T-cell (primary cell): ENCODE measurements at regions not wholly inside any gene's neighbourhood (a gene's known extent, or its start where the extent isn't known, plus 50 kb on each side); places are given as distances from the start of the nearest gene placed in this dataset.

Source experiments
- ATAC-seq, 4 experiments: fragments of 200-7000 bp in 3 of 4; fragments of 150-1000 bp in 1 of 4; cut with Tn5 transposase; replicated peaks in 1 of 4; 1 replicate in 3 of 4; 2 replicates in 1 of 4; pipeline ENCODE4 v1.10.0; 2021; ENCODE audit warnings: moderate library complexity in 3 of 4, mild to moderate bottlenecking in 2 of 4, moderate number of reproducible peaks in 1 of 4
- CTCF ChIA-PET, 2 donors: fragments of 300-600 bp; sonication (Branson Sonifier 250); formaldehyde crosslinking; loops; one replicate each; lab custom pipeline; 2022; ENCODE audit warnings: antibody characterized with exemption in 2 of 2; lab: Charles Lee
- POLR2A ChIA-PET, 2 donors: fragments of 300-600 bp; sonication (Branson Sonifier 250); formaldehyde crosslinking; loops; one replicate each; lab custom pipeline; 2022; ENCODE audit warnings: antibody characterized with exemption in 2 of 2; lab: Charles Lee
- DNase-seq, 35 experiments: peaks; one replicate each; pipeline versions ENCODE4 v3.0.0 to v3.0.0-alpha.2; 2013 to 2023
- H3K27ac ChIP-seq: one replicate; pipeline ENCODE4 v1.5.1; 2013; ENCODE audit warnings: low read length
- H3K27me3 ChIP-seq, 2 experiments: replicated peaks in 1 of 2; 1 replicate in 1 of 2; 2 replicates in 1 of 2; pipeline versions ENCODE4 v1.6.1 to v1.7.0; 2013; ENCODE audit warnings: low read length in 1 of 2, mixed read lengths in 1 of 2; ENCODE audit not compliant: control insufficient read depth in 2 of 2, insufficient read depth in 2 of 2; ENCODE audit errors: extremely low read depth in 1 of 2
- H3K36me3 ChIP-seq, 2 donors: 1 replicate in 1 of 2; 2 replicates in 1 of 2; pipeline versions ENCODE4 v1.6.1 to v1.7.0; 2013; ENCODE audit warnings: low read length in 1 of 2; ENCODE audit not compliant: control insufficient read depth in 2 of 2, insufficient read depth in 1 of 2; ENCODE audit errors: extremely low read depth in 1 of 2
- H3K4me1 ChIP-seq, 2 experiments: 1 replicate in 1 of 2; 2 replicates in 1 of 2; pipeline versions ENCODE4 v1.6.1 to v1.7.0; 2013; ENCODE audit warnings: low read length in 2 of 2, mixed read lengths in 1 of 2; ENCODE audit not compliant: insufficient read depth in 2 of 2, control insufficient read depth in 1 of 2; ENCODE audit errors: extremely low read depth in 1 of 2
- H3K4me3 ChIP-seq, 2 donors: 1 replicate in 1 of 2; 2 replicates in 1 of 2; pipeline versions ENCODE4 v1.5.1 to v1.7.0; 2013; ENCODE audit warnings: mild to moderate bottlenecking in 2 of 2, low read length in 1 of 2, moderate library complexity in 1 of 2; ENCODE audit not compliant: control insufficient read depth in 1 of 2; ENCODE audit errors: extremely low read depth in 1 of 2
- H3K9me3 ChIP-seq: 2 replicates; pipeline ENCODE4 v1.7.0; 2013
- H3K27ac Mint-ChIP-seq, 2 donors: one replicate each; pipeline ENCODE4 v1.8.0; 2020 to 2021; ENCODE audit warnings: mild to moderate bottlenecking in 2 of 2, mixed read lengths in 2 of 2
- H3K27me3 Mint-ChIP-seq, 2 donors: one replicate each; pipeline ENCODE4 v1.8.0; 2021 to 2022; ENCODE audit warnings: mixed read lengths in 2 of 2
- H3K36me3 Mint-ChIP-seq: one replicate; pipeline ENCODE4 v1.8.0; 2021; ENCODE audit warnings: mixed read lengths
- H3K4me1 Mint-ChIP-seq, 3 donors: one replicate each; pipeline ENCODE4 v1.8.0; 2020 to 2022; ENCODE audit warnings: mixed read lengths in 3 of 3, mild to moderate bottlenecking in 1 of 3
- H3K4me3 Mint-ChIP-seq, 3 donors: one replicate each; pipeline ENCODE4 v1.8.0; 2020 to 2022; ENCODE audit warnings: mild to moderate bottlenecking in 3 of 3, mixed read lengths in 3 of 3, moderate library complexity in 3 of 3
- H3K9me3 Mint-ChIP-seq, 3 donors: one replicate each; pipeline ENCODE4 v1.8.0; 2020 to 2022; ENCODE audit warnings: mixed read lengths in 3 of 3
- WGBS: methylation state at CpG from one replicate; pipeline ENCODE4 v1.1.5; 2013; ENCODE audit warnings: missing lambda C conversion rate; ENCODE audit not compliant: insufficient coverage; 5-methylcytosine and 5-hydroxymethylcytosine counted together

GRCh38 chr21:28083350-28083749 lies 909.3 kb downstream of the LTN1 start:
- WGBS = 73% methylated on average over 3 of the region's 3 CpGs
- ChIA-PET POLR2A (interaction anchor here in 1 of 2 donors (0.6 kb wide), 1 partner anchor 8 kb away, joined by 3 read pairs; no protein-coding TSS in a partner anchor), CTCF (interaction anchor here in 1 of 2 donors (1.2 kb wide), 1 partner anchor 18 kb away, joined by 3 read pairs; no protein-coding TSS in a partner anchor)
- Histone ChIP-seq H3K27ac (no peak overlapping the region), H3K27me3 (no peaks in the 10 kb centered on the region), H3K36me3 (no peaks in the 10 kb centered on the region), H3K4me1 (no peaks in the 10 kb centered on the region), H3K9me3 (no peaks in the 10 kb centered on the region), H3K4me3 (no peak overlapping the region)
- DNase-seq (no peak), ATAC-seq (no peak)
- peaks cover 0 to 19% (median 2%) of the 10 kb centered on the region in 3 donors for H3K9me3 Mint-ChIP-seq
- H3K36me3 Mint-ChIP-seq = no peaks in the 10 kb centered on the region
- no peaks in the 10 kb centered on the region for H3K27me3 Mint-ChIP-seq
- H3K4me1 Mint-ChIP-seq = no peaks in the 10 kb centered on the region
- H3K4me3 Mint-ChIP-seq = no peak overlapping the region
- no peak overlapping the region for H3K27ac Mint-ChIP-seq

GRCh38 chr21:28078126-28078525 lies 914.6 kb downstream of the LTN1 start:
- no CpG with 5 or more reads among the region's 2 CpGs for WGBS
- H3K4me3 Mint-ChIP-seq = no peak overlapping the region
- H3K9me3 ChIP-seq = no peaks in the 10 kb centered on the region

GRCh38 chr21:28074676-28075075 lies 918.0 kb downstream of the LTN1 start:
- Histone ChIP-seq H3K4me1 (no peaks in the 10 kb centered on the region), H3K36me3 (no peaks in the 10 kb centered on the region), H3K27ac (no peak overlapping the region), H3K4me3 (no peak overlapping the region), H3K9me3 (no peaks in the 10 kb centered on the region), H3K27me3 (no peaks in the 10 kb centered on the region)
- no peak overlapping the region for H3K4me3 Mint-ChIP-seq
- DNase-seq = no peak
- no peaks in the 10 kb centered on the region for H3K27me3 Mint-ChIP-seq
- ChIA-PET POLR2A (no interaction called here), CTCF (no interaction called here)
- H3K36me3 Mint-ChIP-seq = no peaks in the 10 kb centered on the region
- WGBS = no CpG with 5 or more reads among the region's 1 CpG
- H3K9me3 Mint-ChIP-seq = peaks cover 2 to 7% (median 4%) of the 10 kb centered on the region in 3 donors
- ATAC-seq = no peak
- no peaks in the 10 kb centered on the region for H3K4me1 Mint-ChIP-seq
- no peak overlapping the region for H3K27ac Mint-ChIP-seq

More at GRCh38 chr21:28078126-28078525, 914.6 kb downstream of the LTN1 start:
- ATAC-seq = no peak
- Histone ChIP-seq H3K36me3 (no peaks in the 10 kb centered on the region), H3K27me3 (no peaks in the 10 kb centered on the region), H3K4me1 (no peaks in the 10 kb centered on the region), H3K4me3 (no peak overlapping the region), H3K27ac (no peak overlapping the region)
- no peaks in the 10 kb centered on the region for H3K4me1 Mint-ChIP-seq
- ChIA-PET POLR2A (interaction anchor here in 1 of 2 donors (0.6 kb wide), 1 partner anchor 196 kb away, joined by 3 read pairs; no protein-coding TSS in a partner anchor), CTCF (no interaction called here)
- H3K27me3 Mint-ChIP-seq = no peaks in the 10 kb centered on the region
- H3K27ac Mint-ChIP-seq = no peak overlapping the region
- no peaks in the 10 kb centered on the region for H3K36me3 Mint-ChIP-seq
- H3K9me3 Mint-ChIP-seq = peaks cover 0 to 10% (median 2%) of the 10 kb centered on the region in 3 donors
- DNase-seq = no peak

- H3K27me3 ChIP-seq = no peaks in the 10 kb centered on the region
- Mint-ChIP-seq H3K36me3 (no peaks in the 10 kb centered on the region), H3K9me3 (peaks cover 0 to 7% (median 2%) of the 10 kb centered on the region in 3 donors), H3K4me3 (no peak overlapping the region), H3K27me3 (no peaks in the 10 kb centered on the region), H3K4me1 (no peaks in the 10 kb centered on the region), H3K27ac (no peak overlapping the region)
- no peak for ATAC-seq
- H3K4me3 ChIP-seq = no peak overlapping the region
- H3K9me3 ChIP-seq = no peaks in the 10 kb centered on the region
- CTCF ChIA-PET = no interaction called here
- no peaks in the 10 kb centered on the region for H3K4me1 ChIP-seq
- DNase-seq = no peak
- H3K36me3 ChIP-seq = no peaks in the 10 kb centered on the region
- H3K27ac ChIP-seq = no peak overlapping the region
- 93% methylated on average over 3 of the region's 5 CpGs for WGBS
- POLR2A ChIA-PET = no interaction called here
These were observed 920.1 kb downstream of the LTN1 start for GRCh38 chr21:28072601-28073000.

GRCh38 chr21:28069450-28069923 lies 923.2 kb downstream of the LTN1 start:
- Histone ChIP-seq H3K36me3 (no peaks in the 10 kb centered on the region), H3K9me3 (no peaks in the 10 kb centered on the region), H3K27me3 (no peaks in the 10 kb centered on the region), H3K4me3 (no peak overlapping the region), H3K27ac (no peak overlapping the region), H3K4me1 (no peaks in the 10 kb centered on the region)
- no peak for DNase-seq
- no peak for ATAC-seq
- no peak overlapping the region for H3K27ac Mint-ChIP-seq
- no peaks in the 10 kb centered on the region for H3K36me3 Mint-ChIP-seq
- POLR2A ChIA-PET = no interaction called here
- peaks cover 0 to 7% (median 2%) of the 10 kb centered on the region in 3 donors for H3K9me3 Mint-ChIP-seq
- no peaks in the 10 kb centered on the region for H3K27me3 Mint-ChIP-seq
- CTCF ChIA-PET = no interaction called here
- WGBS = no CpG with 5 or more reads among the region's 6 CpGs
- no peak overlapping the region for H3K4me3 Mint-ChIP-seq
- H3K4me1 Mint-ChIP-seq = peaks cover 0 to 2% (median 0%) of the 10 kb centered on the region in 3 donors

GRCh38 chr21:28068455-28069358 lies 924.0 kb downstream of the LTN1 start:
- Histone ChIP-seq H3K4me1 (no peaks in the 10 kb centered on the region), H3K27ac (no peak overlapping the region), H3K36me3 (no peaks in the 10 kb centered on the region), H3K4me3 (no peak overlapping the region), H3K27me3 (no peaks in the 10 kb centered on the region), H3K9me3 (no peaks in the 10 kb centered on the region)
- DNase-seq = no peak
- no CpG with 5 or more reads among the region's 4 CpGs for WGBS
- no peaks in the 10 kb centered on the region for H3K36me3 Mint-ChIP-seq
- POLR2A ChIA-PET = no interaction called here
- no peak for ATAC-seq
- CTCF ChIA-PET = no interaction called here
- no peak overlapping the region for H3K4me3 Mint-ChIP-seq
- peaks cover 0 to 2% (median 0%) of the 10 kb centered on the region in 3 donors for H3K4me1 Mint-ChIP-seq
- H3K9me3 Mint-ChIP-seq = peaks cover 0 to 7% (median 2%) of the 10 kb centered on the region in 3 donors
- H3K27ac Mint-ChIP-seq = no peak overlapping the region
- no peaks in the 10 kb centered on the region for H3K27me3 Mint-ChIP-seq
